ENCODE measurements at regions not wholly inside any gene's neighbourhood (a gene's known extent, or its start where the extent isn't known, plus 50 kb on each side); places are given as distances from the start of the nearest gene placed in this dataset.

- Mint-ChIP-seq H3K4me3 (ENCODE audit: unreplicated experiment) (no peak overlapping the region), H3K27me3 (ENCODE audit: unreplicated experiment) (no peaks in the 10 kb centered on the region), H3K4me1 (ENCODE audit: unreplicated experiment) (no peaks in the 10 kb centered on the region), H3K27ac (ENCODE audit: unreplicated experiment) (no peak overlapping the region), H3K9me3 (ENCODE audit: unreplicated experiment) (no peaks in the 10 kb centered on the region), H3K36me3 (ENCODE audit: low read depth, unreplicated experiment) (no peaks in the 10 kb centered on the region)
- DNase-seq (ENCODE audit: low spot score), result no peak
- TF ChIP-seq CTCF (IDR thresholded peaks at IDR 0.05; ENCODE audit: unreplicated experiment), result no peak
These were observed 472.9 kb upstream of the SEMA6D start for GRCh38 chr15:47244361-47244760.

DNA sequence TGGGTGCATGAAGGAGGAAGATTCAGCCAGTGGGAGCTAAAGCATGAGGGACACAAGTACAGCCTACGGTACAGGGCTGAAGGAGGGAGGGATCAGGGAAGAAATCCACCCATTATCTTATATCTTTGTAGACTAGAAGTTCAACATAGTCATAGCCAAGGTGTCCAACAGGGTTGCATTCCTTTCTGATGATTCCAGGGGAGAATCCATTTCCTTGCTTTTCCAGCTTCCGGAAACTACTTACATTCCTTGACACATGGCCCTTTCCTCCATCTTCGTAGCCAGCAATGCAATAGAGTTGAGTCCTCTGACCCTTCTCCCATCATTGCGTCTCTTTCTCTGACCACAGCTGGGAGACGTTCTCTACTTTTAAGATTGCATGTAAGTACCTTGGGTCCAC is 471.0 kb upstream of the SEMA6D start:
- no peaks in the 10 kb centered on the region for H3K36me3 Mint-ChIP-seq (ENCODE audit: low read depth, unreplicated experiment)
- no peak for TF ChIP-seq CTCF (IDR thresholded peaks at IDR 0.05; ENCODE audit: unreplicated experiment)
- DNase-seq (ENCODE audit: low spot score), result no peak
- no peaks in the 10 kb centered on the region for H3K4me1 Mint-ChIP-seq (ENCODE audit: unreplicated experiment)
- H3K4me3 Mint-ChIP-seq (ENCODE audit: unreplicated experiment), result no peak overlapping the region
- H3K27ac Mint-ChIP-seq (ENCODE audit: unreplicated experiment), result no peak overlapping the region
- H3K9me3 Mint-ChIP-seq (ENCODE audit: unreplicated experiment), result no peaks in the 10 kb centered on the region
- no peaks in the 10 kb centered on the region for H3K27me3 Mint-ChIP-seq (ENCODE audit: unreplicated experiment)

DNA sequence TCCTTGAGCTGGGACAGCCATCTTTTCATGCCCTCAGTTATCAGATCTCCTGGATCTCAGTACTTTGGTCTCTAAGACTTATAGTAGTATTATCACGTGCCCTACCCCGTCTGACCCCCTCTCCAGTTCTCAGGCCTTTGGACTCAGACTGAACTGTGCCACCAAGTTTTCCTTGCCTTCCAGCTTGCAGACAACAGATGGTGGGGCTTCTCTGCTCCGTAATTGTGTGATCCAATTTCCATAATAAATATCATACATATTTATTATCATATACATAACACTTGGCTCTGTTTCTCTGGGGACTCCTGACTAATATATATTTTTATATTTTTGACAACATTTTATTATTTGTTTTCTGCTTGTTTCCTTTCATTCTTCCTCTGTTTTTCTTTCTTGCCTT is 458.8 kb upstream of the SEMA6D start:
- no peak for DNase-seq (ENCODE audit: low spot score)
- no peak overlapping the region for H3K27ac Mint-ChIP-seq (ENCODE audit: unreplicated experiment)
- no peaks in the 10 kb centered on the region for H3K27me3 Mint-ChIP-seq (ENCODE audit: unreplicated experiment)
- H3K4me1 Mint-ChIP-seq (ENCODE audit: unreplicated experiment), result no peaks in the 10 kb centered on the region
- no peaks in the 10 kb centered on the region for H3K9me3 Mint-ChIP-seq (ENCODE audit: unreplicated experiment)
- H3K4me3 Mint-ChIP-seq (ENCODE audit: unreplicated experiment), result no peak overlapping the region
- H3K36me3 Mint-ChIP-seq (ENCODE audit: low read depth, unreplicated experiment), result no peaks in the 10 kb centered on the region
- TF ChIP-seq CTCF (IDR thresholded peaks at IDR 0.05; ENCODE audit: unreplicated experiment), result no peak

- no peak overlapping the region for H3K4me3 Mint-ChIP-seq (ENCODE audit: unreplicated experiment)
- DNase-seq (ENCODE audit: low spot score), result no peak
- H3K4me1 Mint-ChIP-seq (ENCODE audit: unreplicated experiment), result no peaks in the 10 kb centered on the region
- no peaks in the 10 kb centered on the region for H3K36me3 Mint-ChIP-seq (ENCODE audit: low read depth, unreplicated experiment)
- TF ChIP-seq CTCF (IDR thresholded peaks at IDR 0.05; ENCODE audit: unreplicated experiment), result no peak
- H3K9me3 Mint-ChIP-seq (ENCODE audit: unreplicated experiment), result no peaks in the 10 kb centered on the region
- no peak overlapping the region for H3K27ac Mint-ChIP-seq (ENCODE audit: unreplicated experiment)
- H3K27me3 Mint-ChIP-seq (ENCODE audit: unreplicated experiment), result no peaks in the 10 kb centered on the region
These were observed 451.6 kb upstream of the SEMA6D start for GRCh38 chr15:47265686-47266085.

GRCh38 chr15:47266566-47266965 is 450.7 kb upstream of the SEMA6D start:
- Mint-ChIP-seq H3K9me3 (ENCODE audit: unreplicated experiment) (no peaks in the 10 kb centered on the region), H3K4me3 (ENCODE audit: unreplicated experiment) (no peak overlapping the region), H3K4me1 (ENCODE audit: unreplicated experiment) (no peaks in the 10 kb centered on the region), H3K27me3 (ENCODE audit: unreplicated experiment) (no peaks in the 10 kb centered on the region), H3K36me3 (ENCODE audit: low read depth, unreplicated experiment) (no peaks in the 10 kb centered on the region), H3K27ac (ENCODE audit: unreplicated experiment) (no peak overlapping the region)
- no peak for DNase-seq (ENCODE audit: low spot score)
- TF ChIP-seq CTCF (IDR thresholded peaks at IDR 0.05; ENCODE audit: unreplicated experiment), result no peak

Data from endothelial cell (in vitro differentiated cells).